K562 (cell line): ENCODE measurements at regions not wholly inside any gene's neighbourhood (a gene's known extent, or its start where the extent isn't known, plus 50 kb on each side); places are given as distances from the start of the nearest gene placed in this dataset.

ENCODE experiments used
- DACH1 ChIP-seq: fragments of 450-650 bp; IDR thresholded peaks from 2 replicates; pipeline ENCODE4 v1.6.1; 2018; ENCODE audit not compliant: partially characterized antibody
- DMBX1 ChIP-seq: fragments of 250-450 bp; sonication (Bioruptor Pico); IDR thresholded peaks from 2 replicates; pipeline ENCODE4 v1.8.0; 2022; ENCODE audit warnings: inconsistent platforms, mild to moderate bottlenecking, moderate library complexity, borderline replicate concordance
- HMG20A ChIP-seq: fragments of 450-650 bp; formaldehyde crosslinking; conservative IDR thresholded peaks from 2 replicates; pipeline ENCODE4 v1.4.0; 2020; ENCODE audit warnings: mild to moderate bottlenecking, mixed read lengths
- SPI1 ChIP-seq: IDR thresholded peaks from 2 replicates; pipeline ENCODE4 v1.6.1; 2011; ENCODE audit warnings: low read depth, low read length, control low read depth, borderline replicate concordance
- TAF15 ChIP-seq: fragments of 200-400 bp; formaldehyde crosslinking; IDR thresholded peaks from 2 replicates; pipeline ENCODE4 v1.6.1; 2017; ENCODE audit warnings: mild to moderate bottlenecking, low read depth, low read length, moderate library complexity
- TEAD4 ChIP-seq, 2 experiments: sonication (generic) in 1 of 2; formaldehyde crosslinking in 1 of 2; IDR thresholded peaks; 2 replicates each; pipeline versions ENCODE4 v1.6.1 to v1.8.0; 2012 to 2022; ENCODE audit warnings: borderline replicate concordance in 1 of 2, inconsistent platforms in 1 of 2, low read length in 1 of 2, mild to moderate bottlenecking in 1 of 2, missing genetic modification reagents in 1 of 2
- ZNF75A ChIP-seq: fragments of 450-650 bp; formaldehyde crosslinking; IDR thresholded peaks from 2 replicates; pipeline ENCODE4 v1.4.0; 2020; ENCODE audit warnings: mild to moderate bottlenecking
- TF ChIP-seq, protein P1 (sequence below): fragments of 200-600 bp; sonication (generic); IDR thresholded peaks from one replicate; pipeline ENCODE4 v1.6.1; 2012; ENCODE audit warnings: mild to moderate bottlenecking, low read depth, low read length, inconsistent platforms
- TF ChIP-seq, protein P2 (sequence below): IDR thresholded peaks from 2 replicates; pipeline ENCODE4 v1.6.1; 2016; ENCODE audit warnings: missing genetic modification characterization, missing compliant biosample characterization
- TF ChIP-seq, protein P3 (sequence below): fragments of 450-650 bp; IDR thresholded peaks from 2 replicates; pipeline ENCODE4 v1.7.0; 2016; ENCODE audit warnings: borderline replicate concordance
- TF ChIP-seq, protein P4 (sequence below): sonication (generic); formaldehyde crosslinking; IDR thresholded peaks from 2 replicates; pipeline ENCODE4 v1.8.0; 2022; ENCODE audit warnings: missing genetic modification reagents, mild to moderate bottlenecking, borderline replicate concordance

DNA sequence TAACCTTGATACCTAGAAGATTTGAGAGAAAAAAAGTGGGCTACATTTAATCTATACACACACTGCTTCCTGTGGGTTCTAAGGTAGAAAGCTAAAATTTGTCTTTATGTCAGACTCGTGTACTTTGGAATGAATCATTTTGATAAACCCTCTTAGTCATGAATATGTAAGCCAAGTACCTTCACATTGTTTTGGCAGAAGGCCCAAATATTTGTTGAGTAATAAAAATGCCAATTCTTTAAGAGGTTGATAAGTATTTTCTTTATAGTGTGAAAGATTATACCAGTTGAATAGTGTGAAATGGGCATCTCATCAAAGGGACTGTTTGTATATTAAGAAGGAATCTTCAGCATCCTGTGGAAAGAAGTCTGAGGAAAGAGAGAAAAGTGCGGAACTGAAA, 1464.7 kb upstream of the ZEB2 start (continued):
- TF ChIP-seq, protein P1, sequence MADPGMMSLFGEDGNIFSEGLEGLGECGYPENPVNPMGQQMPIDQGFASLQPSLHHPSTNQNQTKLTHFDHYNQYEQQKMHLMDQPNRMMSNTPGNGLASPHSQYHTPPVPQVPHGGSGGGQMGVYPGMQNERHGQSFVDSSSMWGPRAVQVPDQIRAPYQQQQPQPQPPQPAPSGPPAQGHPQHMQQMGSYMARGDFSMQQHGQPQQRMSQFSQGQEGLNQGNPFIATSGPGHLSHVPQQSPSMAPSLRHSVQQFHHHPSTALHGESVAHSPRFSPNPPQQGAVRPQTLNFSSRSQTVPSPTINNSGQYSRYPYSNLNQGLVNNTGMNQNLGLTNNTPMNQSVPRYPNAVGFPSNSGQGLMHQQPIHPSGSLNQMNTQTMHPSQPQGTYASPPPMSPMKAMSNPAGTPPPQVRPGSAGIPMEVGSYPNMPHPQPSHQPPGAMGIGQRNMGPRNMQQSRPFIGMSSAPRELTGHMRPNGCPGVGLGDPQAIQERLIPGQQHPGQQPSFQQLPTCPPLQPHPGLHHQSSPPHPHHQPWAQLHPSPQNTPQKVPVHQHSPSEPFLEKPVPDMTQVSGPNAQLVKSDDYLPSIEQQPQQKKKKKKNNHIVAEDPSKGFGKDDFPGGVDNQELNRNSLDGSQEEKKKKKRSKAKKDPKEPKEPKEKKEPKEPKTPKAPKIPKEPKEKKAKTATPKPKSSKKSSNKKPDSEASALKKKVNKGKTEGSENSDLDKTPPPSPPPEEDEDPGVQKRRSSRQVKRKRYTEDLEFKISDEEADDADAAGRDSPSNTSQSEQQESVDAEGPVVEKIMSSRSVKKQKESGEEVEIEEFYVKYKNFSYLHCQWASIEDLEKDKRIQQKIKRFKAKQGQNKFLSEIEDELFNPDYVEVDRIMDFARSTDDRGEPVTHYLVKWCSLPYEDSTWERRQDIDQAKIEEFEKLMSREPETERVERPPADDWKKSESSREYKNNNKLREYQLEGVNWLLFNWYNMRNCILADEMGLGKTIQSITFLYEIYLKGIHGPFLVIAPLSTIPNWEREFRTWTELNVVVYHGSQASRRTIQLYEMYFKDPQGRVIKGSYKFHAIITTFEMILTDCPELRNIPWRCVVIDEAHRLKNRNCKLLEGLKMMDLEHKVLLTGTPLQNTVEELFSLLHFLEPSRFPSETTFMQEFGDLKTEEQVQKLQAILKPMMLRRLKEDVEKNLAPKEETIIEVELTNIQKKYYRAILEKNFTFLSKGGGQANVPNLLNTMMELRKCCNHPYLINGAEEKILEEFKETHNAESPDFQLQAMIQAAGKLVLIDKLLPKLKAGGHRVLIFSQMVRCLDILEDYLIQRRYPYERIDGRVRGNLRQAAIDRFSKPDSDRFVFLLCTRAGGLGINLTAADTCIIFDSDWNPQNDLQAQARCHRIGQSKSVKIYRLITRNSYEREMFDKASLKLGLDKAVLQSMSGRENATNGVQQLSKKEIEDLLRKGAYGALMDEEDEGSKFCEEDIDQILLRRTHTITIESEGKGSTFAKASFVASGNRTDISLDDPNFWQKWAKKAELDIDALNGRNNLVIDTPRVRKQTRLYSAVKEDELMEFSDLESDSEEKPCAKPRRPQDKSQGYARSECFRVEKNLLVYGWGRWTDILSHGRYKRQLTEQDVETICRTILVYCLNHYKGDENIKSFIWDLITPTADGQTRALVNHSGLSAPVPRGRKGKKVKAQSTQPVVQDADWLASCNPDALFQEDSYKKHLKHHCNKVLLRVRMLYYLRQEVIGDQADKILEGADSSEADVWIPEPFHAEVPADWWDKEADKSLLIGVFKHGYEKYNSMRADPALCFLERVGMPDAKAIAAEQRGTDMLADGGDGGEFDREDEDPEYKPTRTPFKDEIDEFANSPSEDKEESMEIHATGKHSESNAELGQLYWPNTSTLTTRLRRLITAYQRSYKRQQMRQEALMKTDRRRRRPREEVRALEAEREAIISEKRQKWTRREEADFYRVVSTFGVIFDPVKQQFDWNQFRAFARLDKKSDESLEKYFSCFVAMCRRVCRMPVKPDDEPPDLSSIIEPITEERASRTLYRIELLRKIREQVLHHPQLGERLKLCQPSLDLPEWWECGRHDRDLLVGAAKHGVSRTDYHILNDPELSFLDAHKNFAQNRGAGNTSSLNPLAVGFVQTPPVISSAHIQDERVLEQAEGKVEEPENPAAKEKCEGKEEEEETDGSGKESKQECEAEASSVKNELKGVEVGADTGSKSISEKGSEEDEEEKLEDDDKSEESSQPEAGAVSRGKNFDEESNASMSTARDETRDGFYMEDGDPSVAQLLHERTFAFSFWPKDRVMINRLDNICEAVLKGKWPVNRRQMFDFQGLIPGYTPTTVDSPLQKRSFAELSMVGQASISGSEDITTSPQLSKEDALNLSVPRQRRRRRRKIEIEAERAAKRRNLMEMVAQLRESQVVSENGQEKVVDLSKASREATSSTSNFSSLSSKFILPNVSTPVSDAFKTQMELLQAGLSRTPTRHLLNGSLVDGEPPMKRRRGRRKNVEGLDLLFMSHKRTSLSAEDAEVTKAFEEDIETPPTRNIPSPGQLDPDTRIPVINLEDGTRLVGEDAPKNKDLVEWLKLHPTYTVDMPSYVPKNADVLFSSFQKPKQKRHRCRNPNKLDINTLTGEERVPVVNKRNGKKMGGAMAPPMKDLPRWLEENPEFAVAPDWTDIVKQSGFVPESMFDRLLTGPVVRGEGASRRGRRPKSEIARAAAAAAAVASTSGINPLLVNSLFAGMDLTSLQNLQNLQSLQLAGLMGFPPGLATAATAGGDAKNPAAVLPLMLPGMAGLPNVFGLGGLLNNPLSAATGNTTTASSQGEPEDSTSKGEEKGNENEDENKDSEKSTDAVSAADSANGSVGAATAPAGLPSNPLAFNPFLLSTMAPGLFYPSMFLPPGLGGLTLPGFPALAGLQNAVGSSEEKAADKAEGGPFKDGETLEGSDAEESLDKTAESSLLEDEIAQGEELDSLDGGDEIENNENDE: no peak
- TF ChIP-seq, protein P2, sequence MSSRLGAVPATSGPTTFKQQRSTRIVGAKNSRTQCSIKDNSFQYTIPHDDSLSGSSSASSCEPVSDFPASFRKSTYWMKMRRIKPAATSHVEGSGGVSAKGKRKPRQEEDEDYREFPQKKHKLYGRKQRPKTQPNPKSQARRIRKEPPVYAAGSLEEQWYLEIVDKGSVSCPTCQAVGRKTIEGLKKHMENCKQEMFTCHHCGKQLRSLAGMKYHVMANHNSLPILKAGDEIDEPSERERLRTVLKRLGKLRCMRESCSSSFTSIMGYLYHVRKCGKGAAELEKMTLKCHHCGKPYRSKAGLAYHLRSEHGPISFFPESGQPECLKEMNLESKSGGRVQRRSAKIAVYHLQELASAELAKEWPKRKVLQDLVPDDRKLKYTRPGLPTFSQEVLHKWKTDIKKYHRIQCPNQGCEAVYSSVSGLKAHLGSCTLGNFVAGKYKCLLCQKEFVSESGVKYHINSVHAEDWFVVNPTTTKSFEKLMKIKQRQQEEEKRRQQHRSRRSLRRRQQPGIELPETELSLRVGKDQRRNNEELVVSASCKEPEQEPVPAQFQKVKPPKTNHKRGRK: no peak
- TF ChIP-seq HMG20A (CRISPR knock-in tag) (no peak), TAF15 (no peak), ZNF75A (CRISPR knock-in tag) (no peak), DACH1 (no peak), TEAD4 (IDR thresholded peaks at IDR 0.05; ENCODE audit: low read length) (peak; percentile 39; the same call in 1 of the 2 replicates), TEAD4 (CRISPR knock-in tag; IDR thresholded peaks at IDR 0.05; ENCODE audit: borderline replicate concordance) (no peak), SPI1 (no peak), DMBX1 (CRISPR knock-in tag) (no peak)
- TF ChIP-seq, protein P3, sequence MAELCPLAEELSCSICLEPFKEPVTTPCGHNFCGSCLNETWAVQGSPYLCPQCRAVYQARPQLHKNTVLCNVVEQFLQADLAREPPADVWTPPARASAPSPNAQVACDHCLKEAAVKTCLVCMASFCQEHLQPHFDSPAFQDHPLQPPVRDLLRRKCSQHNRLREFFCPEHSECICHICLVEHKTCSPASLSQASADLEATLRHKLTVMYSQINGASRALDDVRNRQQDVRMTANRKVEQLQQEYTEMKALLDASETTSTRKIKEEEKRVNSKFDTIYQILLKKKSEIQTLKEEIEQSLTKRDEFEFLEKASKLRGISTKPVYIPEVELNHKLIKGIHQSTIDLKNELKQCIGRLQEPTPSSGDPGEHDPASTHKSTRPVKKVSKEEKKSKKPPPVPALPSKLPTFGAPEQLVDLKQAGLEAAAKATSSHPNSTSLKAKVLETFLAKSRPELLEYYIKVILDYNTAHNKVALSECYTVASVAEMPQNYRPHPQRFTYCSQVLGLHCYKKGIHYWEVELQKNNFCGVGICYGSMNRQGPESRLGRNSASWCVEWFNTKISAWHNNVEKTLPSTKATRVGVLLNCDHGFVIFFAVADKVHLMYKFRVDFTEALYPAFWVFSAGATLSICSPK: no peak
- TF ChIP-seq, protein P4, sequence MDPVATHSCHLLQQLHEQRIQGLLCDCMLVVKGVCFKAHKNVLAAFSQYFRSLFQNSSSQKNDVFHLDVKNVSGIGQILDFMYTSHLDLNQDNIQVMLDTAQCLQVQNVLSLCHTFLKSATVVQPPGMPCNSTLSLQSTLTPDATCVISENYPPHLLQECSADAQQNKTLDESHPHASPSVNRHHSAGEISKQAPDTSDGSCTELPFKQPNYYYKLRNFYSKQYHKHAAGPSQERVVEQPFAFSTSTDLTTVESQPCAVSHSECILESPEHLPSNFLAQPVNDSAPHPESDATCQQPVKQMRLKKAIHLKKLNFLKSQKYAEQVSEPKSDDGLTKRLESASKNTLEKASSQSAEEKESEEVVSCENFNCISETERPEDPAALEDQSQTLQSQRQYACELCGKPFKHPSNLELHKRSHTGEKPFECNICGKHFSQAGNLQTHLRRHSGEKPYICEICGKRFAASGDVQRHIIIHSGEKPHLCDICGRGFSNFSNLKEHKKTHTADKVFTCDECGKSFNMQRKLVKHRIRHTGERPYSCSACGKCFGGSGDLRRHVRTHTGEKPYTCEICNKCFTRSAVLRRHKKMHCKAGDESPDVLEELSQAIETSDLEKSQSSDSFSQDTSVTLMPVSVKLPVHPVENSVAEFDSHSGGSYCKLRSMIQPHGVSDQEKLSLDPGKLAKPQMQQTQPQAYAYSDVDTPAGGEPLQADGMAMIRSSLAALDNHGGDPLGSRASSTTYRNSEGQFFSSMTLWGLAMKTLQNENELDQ: no peak
